ENCODE measurements at regions not wholly inside any gene's neighbourhood (a gene's known extent, or its start where the extent isn't known, plus 50 kb on each side); places are given as distances from the start of the nearest gene placed in this dataset.
"Not testable (repeated sequence)": the region's sequence is repeated elsewhere in the genome, so short reads cannot be mapped to it uniquely, and the experiment has no call there.

DNA sequence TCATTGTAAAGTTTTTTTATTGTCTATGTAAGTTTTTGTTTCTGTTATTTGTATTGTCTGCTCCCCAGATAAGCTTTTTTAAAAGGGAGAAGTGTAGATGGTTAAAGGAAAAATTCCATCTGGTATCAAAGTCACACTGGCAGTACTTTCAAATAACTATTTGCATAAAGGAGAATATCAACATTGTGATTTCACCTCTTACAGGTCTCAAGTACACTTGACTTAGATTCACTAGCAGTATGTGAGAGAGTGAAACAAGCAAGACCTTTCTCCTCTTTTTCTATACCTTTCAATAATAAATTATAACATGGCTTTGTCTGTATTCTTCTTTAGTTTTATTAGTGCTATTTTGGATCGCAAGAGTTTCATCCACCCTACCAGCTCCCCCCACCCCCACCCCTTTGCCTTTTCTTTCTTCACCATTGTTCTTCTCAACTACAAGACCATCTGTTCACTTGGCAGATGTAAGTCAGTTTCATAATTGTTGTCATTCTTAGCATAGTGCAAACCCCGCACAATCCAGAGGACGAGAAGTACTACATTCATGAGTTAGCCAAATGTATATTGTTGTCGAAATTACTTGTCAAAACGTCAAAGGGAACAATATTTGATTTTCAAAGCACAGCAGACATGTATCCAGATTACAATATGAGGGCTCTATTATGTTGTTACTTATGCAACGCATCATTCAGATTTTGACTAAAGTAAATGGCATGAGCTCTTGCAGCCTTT is 602.7 kb upstream of the FLRT2 start:
- no peak for DNase-seq

DNA sequence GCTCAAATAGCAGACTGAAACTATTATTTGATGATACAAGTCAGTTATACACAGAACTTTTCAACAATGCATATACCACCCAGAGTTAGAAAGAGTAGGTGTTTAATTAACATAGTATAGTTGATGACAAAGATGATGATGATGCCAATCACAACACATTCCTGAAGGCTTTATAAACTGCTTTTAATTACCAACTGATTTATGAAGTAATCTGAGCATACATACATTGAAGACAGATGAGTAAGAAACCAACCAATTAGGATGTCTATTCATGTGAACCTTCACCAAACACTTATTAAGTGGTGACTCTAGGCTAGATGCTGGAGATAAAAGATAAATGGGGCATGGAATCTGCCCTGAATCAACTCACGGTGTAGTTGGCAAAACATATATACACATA is 600.9 kb upstream of the FLRT2 start:
- no peak for DNase-seq

DNA sequence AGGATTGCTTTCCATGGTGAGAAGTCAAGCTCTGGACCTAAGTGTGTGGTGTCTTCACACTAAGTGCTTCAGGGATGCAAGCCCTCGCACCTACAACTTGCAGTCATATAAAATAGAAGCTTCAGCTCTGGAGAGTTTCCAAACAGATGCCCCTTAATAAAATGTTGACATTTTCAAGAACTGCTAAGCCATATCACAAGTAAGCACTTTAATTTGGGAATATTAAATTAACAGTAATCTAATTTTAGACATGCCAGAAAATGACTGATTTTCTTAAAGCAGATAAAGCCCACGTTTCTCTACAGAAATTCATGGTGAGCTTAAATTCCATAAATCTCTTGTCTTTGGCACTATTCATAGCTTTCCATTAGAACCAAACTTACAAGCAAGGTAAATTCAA is 600.1 kb upstream of the FLRT2 start:
- no peak for DNase-seq

DNA sequence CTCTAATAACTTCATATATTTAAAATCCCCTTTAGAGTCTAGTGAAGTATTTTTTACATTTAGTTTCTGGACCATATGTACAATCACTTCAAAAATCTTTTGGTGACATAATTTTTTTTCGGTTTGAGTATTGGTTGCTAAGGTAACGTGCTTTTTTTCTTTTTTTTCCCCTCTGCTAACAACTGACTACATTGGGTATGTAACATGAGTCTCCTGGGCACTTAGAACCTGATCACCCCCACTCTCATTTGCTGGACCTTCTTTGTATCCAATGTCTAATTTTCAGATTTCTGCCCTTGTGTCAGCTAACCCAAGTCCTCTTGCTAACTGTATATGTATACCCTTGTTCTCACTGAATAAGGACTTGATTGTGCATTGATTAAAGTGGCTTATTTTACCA is 592.9 kb upstream of the FLRT2 start:
- DNase-seq, result no peak

DNA sequence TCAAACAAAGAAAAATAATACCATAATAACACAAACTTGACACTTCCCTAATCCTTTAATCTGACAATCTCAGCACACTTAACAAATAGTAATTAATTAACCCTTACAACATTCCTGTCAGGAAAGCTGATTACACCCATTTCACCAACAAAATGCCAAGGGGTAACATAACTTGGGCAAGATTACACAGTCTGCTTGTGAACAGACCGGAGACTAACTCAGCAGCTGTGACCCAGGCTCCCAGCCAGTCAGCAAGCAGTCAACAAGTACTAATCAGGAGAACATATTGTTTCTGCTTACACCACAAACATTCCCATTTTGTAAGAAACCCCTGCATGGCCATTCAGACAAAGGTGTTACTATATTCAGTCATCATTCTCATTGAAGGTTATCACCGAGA is 592.5 kb upstream of the FLRT2 start:
- DNase-seq, result no peak

DNA sequence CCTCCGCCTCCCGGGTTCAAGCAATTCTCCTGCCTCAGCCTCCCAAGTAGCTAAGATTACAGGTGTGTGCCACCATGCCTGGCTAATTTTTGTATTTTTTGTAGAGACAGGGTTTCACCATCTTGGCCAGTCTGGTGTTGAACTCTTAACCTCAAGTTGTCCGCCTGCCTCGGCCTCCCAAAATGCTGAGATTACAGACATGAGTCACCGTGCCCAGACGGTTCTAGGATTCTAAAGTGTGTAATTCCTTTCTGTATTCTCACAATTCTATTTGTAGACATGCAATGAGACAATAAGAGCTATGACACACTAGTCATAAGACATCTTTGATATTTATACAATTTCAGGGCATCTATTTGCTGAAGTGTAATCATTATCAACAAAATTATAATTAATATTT is 585.0 kb upstream of the FLRT2 start:
- DNase-seq, result not testable (repeated sequence)

DNA sequence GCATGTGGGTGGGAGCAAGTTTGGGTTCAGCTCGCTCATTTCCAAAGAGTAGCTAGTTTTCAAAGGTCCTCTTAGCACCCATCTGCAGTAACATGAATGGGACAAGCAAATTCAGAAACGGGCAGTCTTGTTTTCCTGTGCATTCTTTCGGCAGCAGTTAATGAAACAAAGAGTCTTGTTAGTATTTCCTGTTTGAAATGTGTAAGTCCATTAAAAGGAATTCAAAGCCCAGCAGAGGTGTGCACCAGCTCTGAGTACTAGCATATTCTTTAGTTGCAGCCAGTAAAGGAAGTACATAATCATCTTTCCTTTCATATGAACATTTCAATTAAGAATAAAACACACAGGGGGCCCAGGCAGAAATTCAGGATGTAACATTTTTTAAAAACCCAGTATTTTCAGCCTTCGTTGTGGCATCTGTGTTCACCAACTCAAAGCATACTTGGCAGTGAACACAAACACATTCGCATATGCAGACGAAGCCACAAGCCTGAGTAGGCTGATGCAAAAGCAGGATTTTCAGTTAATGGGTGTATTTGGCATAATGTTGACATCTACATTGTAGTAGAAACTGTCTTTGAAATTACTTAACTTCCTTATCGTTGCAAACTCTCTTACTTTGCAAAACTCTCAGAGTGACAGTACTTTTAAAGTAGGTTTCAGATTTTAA is 570.0 kb upstream of the FLRT2 start:
- no peak for DNase-seq

DNA sequence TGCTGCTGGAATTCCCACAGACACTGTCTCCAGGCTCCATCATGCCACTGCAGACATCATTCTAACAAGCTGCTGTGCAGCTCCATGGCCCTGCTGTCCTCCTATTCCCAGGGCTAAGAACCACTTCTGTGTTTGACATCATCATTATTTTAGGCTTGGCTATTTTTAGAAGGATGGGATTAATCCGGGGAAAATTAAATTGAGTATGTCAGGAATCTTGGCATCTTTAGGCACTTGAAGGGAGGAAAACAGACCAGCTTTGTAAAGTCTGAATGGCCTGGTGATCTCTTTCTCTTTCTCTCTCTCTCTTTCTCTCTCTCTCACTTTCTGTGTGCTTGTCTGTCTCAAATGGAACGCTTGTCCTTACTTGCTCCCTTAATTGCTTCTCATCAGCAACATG is 568.3 kb upstream of the FLRT2 start:
- DNase-seq, result no peak

DNA sequence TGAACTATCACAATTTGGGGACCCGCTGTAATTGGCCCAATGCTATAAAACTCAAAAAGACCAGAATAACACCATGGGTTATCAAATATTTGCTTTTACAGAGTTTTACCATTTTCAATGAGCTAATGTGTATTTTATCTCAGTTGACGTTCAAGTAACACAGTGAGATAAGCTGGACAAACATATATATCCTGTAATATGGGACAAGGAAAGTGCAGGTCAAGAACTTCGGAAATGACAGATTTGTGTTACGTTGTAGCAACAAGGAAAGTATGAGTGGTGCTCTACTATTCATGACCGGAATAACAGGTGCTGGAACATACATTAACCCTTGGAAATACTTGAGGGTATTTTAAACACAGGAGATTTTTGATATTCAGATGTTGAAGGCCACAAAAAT is 566.4 kb upstream of the FLRT2 start:
- DNase-seq, result no peak

DNA sequence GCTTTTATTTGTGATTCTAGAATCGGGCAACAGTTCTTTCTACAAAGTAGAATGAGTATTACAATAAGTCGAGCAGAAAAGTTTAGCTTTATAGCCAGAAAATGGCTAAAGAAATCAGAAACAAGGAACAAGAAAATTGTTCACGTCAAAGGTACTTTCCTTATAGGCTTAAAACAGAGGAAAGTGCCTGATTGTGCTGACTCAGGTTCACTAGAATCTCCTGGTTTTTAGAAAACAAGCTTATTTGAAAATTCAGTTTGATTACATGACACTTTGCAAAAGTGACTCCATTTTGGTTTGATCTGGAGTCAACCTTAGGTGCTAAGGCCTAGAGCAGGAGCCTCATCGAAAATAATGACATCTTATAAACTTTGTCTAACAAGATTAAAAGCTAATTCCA is 564.7 kb upstream of the FLRT2 start:
- no peak for DNase-seq

DNA sequence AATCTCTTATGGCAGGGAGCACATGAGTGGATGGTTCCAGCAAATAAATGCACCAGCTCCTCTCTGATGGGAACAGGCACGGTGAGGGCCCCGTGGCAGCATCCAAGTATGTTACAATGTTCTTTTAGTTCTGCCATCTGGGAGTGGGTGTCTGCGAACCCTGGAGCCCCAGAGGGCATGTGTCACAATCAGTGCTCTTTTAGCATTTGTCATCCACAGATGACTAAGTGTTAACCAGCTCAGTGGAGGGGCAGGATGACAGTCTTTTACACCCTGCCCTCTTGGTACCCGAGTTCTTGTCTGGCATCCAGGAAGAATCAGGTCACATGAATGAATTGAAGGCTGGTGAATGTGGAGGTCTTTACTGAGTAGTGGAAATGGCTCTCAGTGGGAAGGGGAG is 560.4 kb upstream of the FLRT2 start:
- DNase-seq, result no peak

DNA sequence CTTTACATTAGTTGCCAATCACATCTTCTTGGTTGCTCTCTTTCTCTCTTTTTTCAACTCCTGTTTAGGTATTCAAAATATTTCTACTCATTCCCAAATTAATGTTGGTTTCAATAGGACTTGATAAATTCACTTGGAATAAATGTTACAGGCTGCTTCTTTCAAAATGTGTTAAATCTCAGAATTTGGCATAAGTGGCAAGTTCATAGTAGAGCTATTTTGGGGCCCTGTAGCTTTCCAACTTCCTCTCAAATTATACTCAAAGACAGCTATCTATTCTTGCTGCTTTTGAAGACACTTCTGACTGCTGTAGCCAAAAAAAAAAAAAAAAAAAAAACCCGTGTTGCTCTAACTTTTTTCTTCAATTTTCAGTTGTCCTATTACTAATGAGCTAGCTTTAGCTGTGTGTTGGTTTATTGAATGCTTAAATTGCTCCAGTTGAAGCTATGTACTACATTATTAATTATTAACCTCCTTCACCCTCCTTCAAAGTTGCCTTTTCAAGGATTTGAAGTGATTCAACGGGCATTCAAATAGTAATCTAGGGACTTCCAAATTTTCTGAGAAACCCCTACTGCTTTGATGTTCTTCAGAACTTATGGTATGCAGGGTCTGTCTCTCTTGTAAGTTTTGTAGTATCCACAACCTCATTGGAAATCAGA is 554.6 kb upstream of the FLRT2 start:
- DNase-seq, result no peak

DNA sequence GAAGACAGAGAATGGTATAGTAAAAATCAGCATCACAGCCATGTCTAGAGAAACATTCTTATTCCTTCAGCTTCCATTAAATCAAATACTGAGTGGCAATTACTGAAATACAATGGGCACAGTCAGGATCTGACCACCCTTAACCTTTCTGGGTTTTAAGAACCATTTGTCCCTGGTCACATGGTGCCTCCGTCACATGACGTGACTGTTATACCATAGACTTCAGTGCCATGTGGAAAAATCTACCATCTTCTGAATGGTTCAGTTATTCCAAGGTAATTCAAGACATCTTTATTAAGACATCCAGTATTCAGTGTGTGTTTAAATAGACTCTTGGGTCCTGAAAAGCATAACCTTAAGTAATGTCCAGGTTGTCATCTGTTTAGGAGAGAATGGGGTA is 553.1 kb upstream of the FLRT2 start:
- no peak for DNase-seq

DNA sequence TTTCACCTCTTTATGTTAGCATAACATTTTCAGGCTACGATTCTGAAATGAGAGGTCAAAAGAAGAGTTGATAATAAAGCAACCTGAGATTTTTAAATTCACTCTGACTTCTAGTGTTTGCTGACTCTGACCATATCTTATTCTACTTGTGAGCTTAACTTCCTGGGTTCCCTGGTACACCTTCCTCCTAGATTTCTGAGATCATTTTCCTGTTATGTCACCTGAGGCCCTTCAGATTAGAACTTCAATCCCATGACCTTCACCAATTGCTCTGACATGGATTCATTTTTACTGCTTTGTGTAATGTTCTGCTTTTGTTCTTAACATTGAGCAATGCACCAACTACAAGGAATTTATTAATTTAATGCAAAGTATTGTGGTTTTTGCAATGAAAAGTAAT is 542.9 kb upstream of the FLRT2 start:
- DNase-seq, result no peak

DNA sequence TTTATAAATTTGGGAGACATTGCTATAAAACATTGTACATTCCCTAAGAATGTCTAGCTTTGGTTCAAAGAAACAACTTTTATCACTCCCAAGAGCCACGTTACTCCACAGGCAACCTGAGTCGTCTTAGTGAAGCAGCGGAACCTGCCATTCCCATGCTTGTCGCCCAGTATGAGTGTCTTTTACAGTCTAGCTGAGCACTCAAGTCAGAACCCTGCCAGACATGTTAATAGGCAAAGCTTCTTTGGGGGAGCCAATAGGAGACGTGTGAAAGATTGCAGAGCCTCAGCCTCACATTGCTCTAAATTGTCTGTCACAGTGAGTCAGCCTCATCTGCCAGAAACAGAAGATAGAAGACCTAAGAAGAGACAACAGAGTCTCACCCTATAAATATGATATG is 541.6 kb upstream of the FLRT2 start:
- no peak for DNase-seq

DNA sequence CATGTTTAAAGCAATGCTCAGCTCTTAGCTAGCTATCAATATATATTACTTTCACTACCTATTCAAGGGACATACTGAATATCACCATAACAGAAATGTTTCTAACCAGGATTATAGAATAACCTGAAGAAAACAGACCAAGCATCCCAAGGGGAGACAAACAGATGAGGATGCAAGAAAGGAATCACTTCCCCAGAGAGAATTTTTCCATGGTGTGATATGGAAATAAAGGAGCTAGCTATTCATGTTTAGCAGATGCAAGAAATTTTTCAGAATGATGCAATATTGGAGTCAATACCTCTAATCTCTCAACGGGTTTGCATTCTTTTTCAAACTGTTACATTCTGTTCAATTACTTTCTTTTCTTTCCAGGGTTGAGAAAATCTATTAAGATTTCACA is 538.9 kb upstream of the FLRT2 start:
- DNase-seq, result no peak

DNA sequence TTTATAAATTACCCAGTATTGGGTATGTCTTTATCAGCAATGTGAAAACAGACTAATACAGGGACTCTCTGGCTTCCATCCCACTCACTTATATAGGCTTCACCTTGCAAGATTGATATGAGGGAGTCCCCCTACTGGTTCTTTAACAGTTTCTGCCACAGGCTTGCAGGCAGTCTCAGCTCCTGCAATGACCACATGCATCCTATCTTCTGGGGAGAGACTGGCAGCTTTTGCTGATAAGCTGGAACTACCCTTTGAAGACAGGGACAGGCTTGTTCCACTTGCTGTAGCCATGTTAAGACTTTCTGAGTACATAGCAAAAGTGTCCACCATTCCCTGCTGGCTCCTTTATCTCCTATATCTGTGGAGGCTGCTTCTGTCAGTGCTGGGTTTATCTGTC is 531.7 kb upstream of the FLRT2 start:
- no peak for DNase-seq

DNA sequence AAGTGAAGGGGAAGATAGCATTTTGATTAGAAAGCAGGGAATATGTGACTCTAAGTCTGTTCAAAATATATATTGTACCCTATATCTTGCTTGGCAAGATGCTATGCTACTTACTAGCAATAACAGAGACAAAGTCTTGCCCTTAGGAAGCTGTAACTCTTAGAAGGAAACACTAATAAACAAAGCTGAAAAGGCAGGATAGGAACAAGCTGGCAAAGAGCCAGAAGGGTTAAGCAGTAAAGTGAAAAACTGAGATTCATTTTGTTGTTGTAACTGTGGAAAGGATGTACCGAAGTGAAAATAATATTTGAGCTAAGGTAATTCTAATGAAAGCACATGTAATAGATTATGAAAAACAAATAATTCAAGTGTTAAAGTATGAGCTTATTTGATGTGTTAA is 527.1 kb upstream of the FLRT2 start:
- no peak for DNase-seq

DNA sequence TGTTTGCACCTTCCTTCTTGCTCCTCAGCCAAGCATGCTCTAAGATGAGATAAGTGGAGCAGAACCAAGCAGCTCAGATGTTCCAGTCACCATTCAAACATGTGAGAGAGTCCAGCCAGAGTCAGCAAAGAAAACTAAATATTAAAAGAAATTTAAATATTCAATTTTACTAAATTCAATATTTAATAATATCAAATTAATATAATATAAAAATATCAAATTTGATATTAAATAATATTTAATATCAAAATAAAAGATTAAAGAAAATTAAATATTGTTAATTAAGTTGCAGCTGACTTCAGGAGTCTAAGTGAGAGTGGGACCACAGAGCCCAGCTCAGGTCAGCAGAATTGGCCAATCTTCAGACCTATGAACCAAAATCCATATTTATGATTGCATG is 526.1 kb upstream of the FLRT2 start:
- DNase-seq, result no peak

DNA sequence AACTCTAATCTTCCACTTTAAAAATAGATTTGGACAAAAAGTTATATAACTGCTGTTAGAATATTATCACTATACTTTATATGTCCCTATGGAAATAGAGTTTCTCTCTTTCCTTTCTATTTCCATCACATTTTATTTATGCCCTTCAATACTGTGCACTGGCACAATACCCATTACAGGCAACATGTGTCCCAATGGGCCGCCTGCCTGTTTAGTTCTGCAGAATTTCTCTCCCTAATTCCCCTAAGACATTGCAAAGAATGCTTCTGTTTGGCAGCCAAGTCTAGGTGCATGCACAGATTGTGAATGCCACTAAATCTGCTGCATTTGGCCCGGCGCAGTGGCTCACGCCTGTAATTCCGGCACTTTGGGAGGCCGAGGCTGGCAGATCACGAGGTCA is 520.4 kb upstream of the FLRT2 start:
- no peak for DNase-seq

DNA sequence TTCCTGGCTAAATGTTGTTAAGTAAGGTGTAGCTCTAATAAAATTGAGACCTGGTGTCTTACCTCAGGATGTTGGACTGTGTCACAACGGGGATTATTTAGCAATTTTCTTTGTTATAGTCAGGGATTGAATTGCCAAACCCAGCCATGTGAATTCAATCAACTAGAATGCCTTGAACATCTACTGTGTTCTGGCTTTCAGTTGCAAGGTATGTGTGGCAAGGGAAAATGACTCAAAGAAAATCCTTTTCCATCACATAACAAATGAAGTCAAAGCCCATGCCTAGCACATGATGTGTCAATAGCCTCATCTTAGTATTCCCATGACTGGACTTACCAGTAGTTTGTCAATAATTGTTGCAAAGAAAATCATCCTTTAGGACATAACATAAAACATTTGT is 519.8 kb upstream of the FLRT2 start:
- DNase-seq, result no peak

DNA sequence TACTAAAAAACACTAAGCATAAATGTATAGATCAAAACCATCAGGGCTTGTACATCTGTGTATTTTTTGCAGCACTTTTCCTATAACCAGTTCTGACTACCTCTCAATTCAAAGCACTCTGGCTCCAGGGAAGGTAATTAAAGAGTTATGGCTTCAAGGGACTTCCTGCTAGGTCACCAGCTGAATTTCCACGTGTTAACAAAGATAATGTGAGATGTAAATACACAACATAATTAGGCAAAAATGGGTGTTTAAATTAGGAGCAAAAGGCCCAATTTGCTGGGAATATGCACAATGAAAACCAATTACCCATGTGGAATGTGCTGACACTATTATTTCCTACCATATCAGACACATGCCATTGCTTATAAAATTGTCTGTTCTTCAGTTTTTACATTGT is 513.4 kb upstream of the FLRT2 start:
- peak; percentile 61 for DNase-seq

DNA sequence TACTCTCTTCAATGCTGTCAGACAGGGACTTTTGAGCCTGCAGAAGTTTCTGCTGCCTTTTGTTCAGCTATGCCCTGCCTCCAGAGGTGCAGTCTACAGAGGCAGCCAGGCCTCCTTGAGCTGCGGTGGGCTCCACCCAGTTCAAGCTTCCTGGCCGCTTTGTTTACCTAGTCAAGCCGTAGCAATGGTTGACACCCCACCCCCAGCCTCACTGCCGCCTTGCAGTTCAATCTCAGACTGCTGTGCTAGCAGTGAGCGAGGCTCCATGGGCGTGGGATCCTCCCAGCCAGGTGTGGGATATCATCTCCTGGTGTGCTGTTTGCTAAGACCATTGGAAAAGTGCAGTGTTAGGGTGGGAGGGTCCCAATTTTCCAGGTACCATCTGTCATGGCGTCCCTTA is 506.1 kb upstream of the FLRT2 start:
- DNase-seq, result not testable (repeated sequence)

DNA sequence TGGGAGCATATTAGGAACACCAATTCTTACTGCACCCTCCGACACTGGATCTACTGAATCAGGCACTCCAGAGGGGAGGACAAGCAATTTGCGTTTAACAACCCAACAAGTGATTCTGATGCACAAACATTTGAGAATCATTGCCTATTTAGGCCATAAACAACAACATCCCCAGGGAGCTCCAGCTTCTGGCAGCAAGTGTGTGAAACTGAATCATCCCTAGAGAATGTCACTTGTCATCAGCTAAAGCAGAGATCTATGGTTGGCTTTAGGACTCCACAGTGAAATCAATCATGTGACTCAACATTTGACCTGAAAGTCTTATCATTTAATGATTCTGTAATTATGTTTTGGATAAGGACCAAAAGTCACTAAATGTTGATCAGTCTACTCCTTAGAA is 505.0 kb upstream of the FLRT2 start:
- DNase-seq, result no peak

All from NCI-H1417 treated with DMSO at 0.1 percent for 48 hours (cell line).